Transverse colon (tissue), 4 donors: ENCODE measurements at regions not wholly inside any gene's neighbourhood (a gene's known extent, or its start where the extent isn't known, plus 50 kb on each side); places are given as distances from the start of the nearest gene placed in this dataset.

Experiments used
- CTCF ChIP-seq, 5 experiments: fragments of 200-600 bp in 3 of 5; fragments of 450-650 bp in 2 of 5; sonication (generic) in 3 of 5; IDR thresholded peaks; 1 replicate in 2 of 5; 2 replicates in 3 of 5; pipeline ENCODE4 v1.5.1; 2016 to 2017; ENCODE audit warnings: antibody characterized with exemption in 5 of 5, inconsistent platforms in 3 of 5, mild to moderate bottlenecking in 2 of 5, moderate library complexity in 1 of 5
- EP300 ChIP-seq: sonication (generic); formaldehyde crosslinking; IDR thresholded peaks from one replicate; pipeline ENCODE4 v1.6.1; 2017; ENCODE audit warnings: antibody characterized with exemption, low read depth
- POLR2A ChIP-seq: fragments of 450-650 bp; IDR thresholded peaks from one replicate; pipeline ENCODE4 v1.6.1; 2016; ENCODE audit warnings: antibody characterized with exemption, mild to moderate bottlenecking, moderate library complexity
- POLR2AphosphoS5 ChIP-seq, 3 donors: sonication (generic); formaldehyde crosslinking; IDR thresholded peaks; one replicate each; pipeline ENCODE4 v1.6.1; 2016; ENCODE audit warnings: antibody characterized with exemption in 3 of 3

- no peak for TF ChIP-seq POLR2A
- TF ChIP-seq CTCF (IDR thresholded peaks at IDR 0.05), result no peak
- TF ChIP-seq POLR2AphosphoS5 (IDR thresholded peaks at IDR 0.05), result no peak
- TF ChIP-seq EP300, result no peak
Observed at GRCh38 chr4:149223659-149224058, 592.0 kb downstream of the IQCM start.
